ENCODE measurements at regions not wholly inside any gene's neighbourhood (a gene's known extent, or its start where the extent isn't known, plus 50 kb on each side); places are given as distances from the start of the nearest gene placed in this dataset.
"Not testable (repeated sequence)": the region's sequence is repeated elsewhere in the genome, so short reads cannot be mapped to it uniquely, and the experiment has no call there.

DNA sequence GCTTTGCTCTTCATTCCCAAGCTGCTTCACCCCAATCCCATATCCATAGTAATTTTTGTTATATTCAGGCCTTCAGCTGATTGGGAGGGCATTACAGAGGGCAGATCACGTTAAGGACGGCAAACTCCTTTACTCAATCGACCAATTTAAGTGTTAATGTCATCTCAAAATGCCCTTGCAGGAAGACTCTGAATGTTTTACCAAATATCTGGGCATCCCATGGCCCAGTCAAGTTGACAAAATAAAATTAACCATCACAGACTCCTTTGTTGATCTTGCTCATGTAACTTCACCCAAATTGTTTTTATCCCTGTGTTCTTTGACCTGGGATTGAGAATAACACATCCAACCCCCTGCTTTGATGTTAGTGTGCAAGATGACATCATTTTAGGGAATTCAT lies 1018.3 kb upstream of the LCORL start:
- no peak overlapping the region for H3K27ac ChIP-seq (ENCODE audit: insufficient read depth, low read length, poor library complexity, severe bottlenecking)
- no peaks in the 10 kb centered on the region for H3K4me1 ChIP-seq (ENCODE audit: control insufficient read depth, insufficient read depth, low read length, poor library complexity, severe bottlenecking)
- no peaks in the 10 kb centered on the region for H3K9me3 ChIP-seq (ENCODE audit: control insufficient read depth, low read length)
- H3K4me3 ChIP-seq (ENCODE audit: insufficient read depth, low read depth, low read length, poor library complexity, severe bottlenecking), result no peak overlapping the region
- DNase-seq, result no peak
- no peaks in the 10 kb centered on the region for H3K27me3 ChIP-seq (replicated peaks; ENCODE audit: control insufficient read depth, insufficient read depth, low read length, poor library complexity, severe bottlenecking)
- H3K36me3 ChIP-seq (ENCODE audit: control insufficient read depth, insufficient read depth, low read length), result no peaks in the 10 kb centered on the region

DNA sequence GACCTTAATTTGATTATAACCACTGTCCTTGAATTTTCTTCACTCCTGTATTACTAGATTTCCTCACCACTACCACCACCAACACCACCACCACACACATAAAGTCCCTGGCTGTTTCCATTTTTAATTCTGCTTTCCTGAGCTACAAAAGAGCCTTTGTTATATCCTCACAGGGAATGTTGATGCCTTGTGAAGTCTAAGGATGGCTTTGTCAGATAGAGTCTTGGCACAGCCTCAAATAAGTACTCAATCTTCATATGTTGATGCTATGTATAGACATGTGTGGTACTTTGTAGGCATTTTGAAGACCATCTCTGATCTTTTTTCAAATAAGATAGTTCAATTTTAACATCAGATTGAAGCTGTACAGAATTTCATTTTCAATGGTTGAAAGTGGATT lies 1016.7 kb upstream of the LCORL start:
- Histone ChIP-seq H3K9me3 (ENCODE audit: control insufficient read depth, low read length) (no peaks in the 10 kb centered on the region), H3K4me1 (ENCODE audit: control insufficient read depth, insufficient read depth, low read length, poor library complexity, severe bottlenecking) (no peaks in the 10 kb centered on the region), H3K27me3 (replicated peaks; ENCODE audit: control insufficient read depth, insufficient read depth, low read length, poor library complexity, severe bottlenecking) (no peaks in the 10 kb centered on the region), H3K4me3 (ENCODE audit: insufficient read depth, low read depth, low read length, poor library complexity, severe bottlenecking) (no peak overlapping the region), H3K36me3 (ENCODE audit: control insufficient read depth, insufficient read depth, low read length) (no peaks in the 10 kb centered on the region), H3K27ac (ENCODE audit: insufficient read depth, low read length, poor library complexity, severe bottlenecking) (no peak overlapping the region)
- DNase-seq, result no peak

DNA sequence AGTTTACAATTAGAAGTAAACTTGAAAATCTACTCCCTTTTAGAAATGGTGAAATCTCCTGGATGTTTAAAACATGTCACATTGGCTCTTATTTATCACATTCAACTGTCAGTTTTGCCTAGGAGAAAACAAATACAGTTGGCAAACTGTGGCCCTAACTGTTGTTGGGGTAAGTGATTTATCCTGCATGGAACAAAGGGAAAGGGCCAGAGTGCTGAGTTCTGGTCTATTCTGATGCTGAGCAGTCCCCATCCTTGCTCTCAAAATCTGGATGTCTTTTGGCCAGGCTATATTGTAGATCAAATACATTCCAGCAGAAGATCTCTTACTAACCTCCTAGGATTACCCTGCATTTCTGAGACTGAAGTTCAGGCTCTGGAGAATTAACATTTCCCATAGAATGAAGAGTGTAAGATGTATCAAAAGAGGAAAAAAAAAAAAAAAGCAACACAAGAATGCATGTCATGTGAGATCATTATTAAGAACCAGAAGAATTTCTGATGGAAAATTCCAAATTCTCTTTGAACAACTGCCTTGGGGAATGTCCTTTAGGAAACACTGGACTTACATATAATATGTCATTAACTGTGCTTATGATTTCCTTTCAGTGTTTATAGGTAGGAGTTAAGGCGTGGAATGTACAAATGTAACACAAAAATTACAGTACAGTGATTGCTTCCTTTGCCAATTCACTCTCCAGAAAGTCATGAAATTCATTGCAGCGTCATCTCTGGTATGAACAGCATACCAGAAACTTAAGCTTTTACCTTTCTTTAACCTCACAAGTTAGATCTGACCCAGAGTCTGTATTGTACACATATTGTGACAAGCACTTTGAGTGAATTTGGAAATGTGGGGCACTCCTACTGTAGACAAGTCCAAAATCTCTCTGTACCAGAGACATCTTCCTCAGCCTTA lies 1012.5 kb upstream of the LCORL start:
- H3K27ac ChIP-seq (ENCODE audit: insufficient read depth, low read length, poor library complexity, severe bottlenecking), result no peak overlapping the region
- no peaks in the 10 kb centered on the region for H3K4me1 ChIP-seq (ENCODE audit: control insufficient read depth, insufficient read depth, low read length, poor library complexity, severe bottlenecking)
- DNase-seq, result no peak

DNA sequence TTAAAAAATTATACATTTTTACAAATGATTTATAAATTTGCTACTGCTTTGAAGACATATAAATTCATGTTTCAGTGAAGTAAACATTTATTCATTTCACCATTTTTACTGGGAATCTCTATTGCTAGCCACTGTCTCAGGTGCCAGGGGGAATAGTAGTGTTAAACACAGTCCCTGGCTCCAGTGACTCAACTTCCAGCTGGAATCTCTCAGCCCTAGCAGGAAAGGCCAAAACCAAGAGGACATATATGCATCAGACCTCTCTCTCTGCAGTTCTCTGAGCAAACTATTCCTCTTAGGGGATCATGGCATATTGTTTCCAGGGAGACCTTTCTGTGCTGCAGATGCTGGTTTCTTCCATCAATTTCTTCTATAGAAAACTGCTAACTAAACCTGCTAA lies 1009.0 kb upstream of the LCORL start:
- Histone ChIP-seq H3K4me1 (ENCODE audit: control insufficient read depth, insufficient read depth, low read length, poor library complexity, severe bottlenecking) (no peaks in the 10 kb centered on the region), H3K9me3 (ENCODE audit: control insufficient read depth, low read length) (no peaks in the 10 kb centered on the region), H3K27me3 (replicated peaks; ENCODE audit: control insufficient read depth, insufficient read depth, low read length, poor library complexity, severe bottlenecking) (no peaks in the 10 kb centered on the region), H3K27ac (ENCODE audit: insufficient read depth, low read length, poor library complexity, severe bottlenecking) (no peak overlapping the region), H3K4me3 (ENCODE audit: insufficient read depth, low read depth, low read length, poor library complexity, severe bottlenecking) (no peak overlapping the region), H3K36me3 (ENCODE audit: control insufficient read depth, insufficient read depth, low read length) (no peaks in the 10 kb centered on the region)
- no peak for DNase-seq

More for the DNA sequence above, 1012.5 kb upstream of the LCORL start:
- Histone ChIP-seq H3K4me3 (ENCODE audit: insufficient read depth, low read depth, low read length, poor library complexity, severe bottlenecking) (no peak overlapping the region), H3K9me3 (ENCODE audit: control insufficient read depth, low read length) (no peaks in the 10 kb centered on the region), H3K36me3 (ENCODE audit: control insufficient read depth, insufficient read depth, low read length) (no peaks in the 10 kb centered on the region), H3K27me3 (replicated peaks; ENCODE audit: control insufficient read depth, insufficient read depth, low read length, poor library complexity, severe bottlenecking) (no peaks in the 10 kb centered on the region)

- DNase-seq, result no peak
- Histone ChIP-seq H3K9me3 (ENCODE audit: control insufficient read depth, low read length) (no peaks in the 10 kb centered on the region), H3K27me3 (replicated peaks; ENCODE audit: control insufficient read depth, insufficient read depth, low read length, poor library complexity, severe bottlenecking) (no peaks in the 10 kb centered on the region), H3K27ac (ENCODE audit: insufficient read depth, low read length, poor library complexity, severe bottlenecking) (no peak overlapping the region), H3K36me3 (ENCODE audit: control insufficient read depth, insufficient read depth, low read length) (no peaks in the 10 kb centered on the region), H3K4me1 (ENCODE audit: control insufficient read depth, insufficient read depth, low read length, poor library complexity, severe bottlenecking) (no peaks in the 10 kb centered on the region), H3K4me3 (ENCODE audit: insufficient read depth, low read depth, low read length, poor library complexity, severe bottlenecking) (no peak overlapping the region)
Measured at GRCh38 chr4:19030048-19030447, 1008.5 kb upstream of the LCORL start.

DNA sequence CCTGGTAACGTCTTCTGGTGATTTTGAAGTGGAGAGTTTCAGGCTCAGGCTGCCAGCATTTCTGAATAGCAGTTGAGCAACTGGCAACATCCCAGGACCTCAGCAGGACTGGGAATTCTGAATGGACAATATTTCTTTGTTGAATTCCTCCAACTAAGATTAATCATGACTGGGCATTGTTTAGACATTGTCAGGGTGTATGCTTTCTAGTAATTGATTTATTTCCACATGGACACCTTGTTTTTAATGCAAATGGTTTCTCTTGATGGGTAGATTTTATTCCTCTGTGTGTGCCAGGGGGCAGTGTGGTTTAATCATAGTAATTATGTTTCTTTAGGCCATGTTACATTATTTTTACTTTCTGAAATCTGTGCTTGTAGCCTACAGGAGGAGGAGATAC lies 1004.7 kb upstream of the LCORL start:
- H3K36me3 ChIP-seq (ENCODE audit: control insufficient read depth, insufficient read depth, low read length), result no peaks in the 10 kb centered on the region
- no peak overlapping the region for H3K27ac ChIP-seq (ENCODE audit: insufficient read depth, low read length, poor library complexity, severe bottlenecking)
- H3K4me3 ChIP-seq (ENCODE audit: insufficient read depth, low read depth, low read length, poor library complexity, severe bottlenecking), result no peak overlapping the region
- DNase-seq, result no peak
- no peaks in the 10 kb centered on the region for H3K4me1 ChIP-seq (ENCODE audit: control insufficient read depth, insufficient read depth, low read length, poor library complexity, severe bottlenecking)
- no peaks in the 10 kb centered on the region for H3K9me3 ChIP-seq (ENCODE audit: control insufficient read depth, low read length)
- H3K27me3 ChIP-seq (replicated peaks; ENCODE audit: control insufficient read depth, insufficient read depth, low read length, poor library complexity, severe bottlenecking), result no peaks in the 10 kb centered on the region

GRCh38 chr4:19025031-19025430 lies 1003.5 kb upstream of the LCORL start:
- Histone ChIP-seq H3K4me3 (ENCODE audit: insufficient read depth, low read depth, low read length, poor library complexity, severe bottlenecking) (no peak overlapping the region), H3K9me3 (ENCODE audit: control insufficient read depth, low read length) (no peaks in the 10 kb centered on the region), H3K4me1 (ENCODE audit: control insufficient read depth, insufficient read depth, low read length, poor library complexity, severe bottlenecking) (no peaks in the 10 kb centered on the region), H3K36me3 (ENCODE audit: control insufficient read depth, insufficient read depth, low read length) (no peaks in the 10 kb centered on the region), H3K27ac (ENCODE audit: insufficient read depth, low read length, poor library complexity, severe bottlenecking) (no peak overlapping the region), H3K27me3 (replicated peaks; ENCODE audit: control insufficient read depth, insufficient read depth, low read length, poor library complexity, severe bottlenecking) (no peaks in the 10 kb centered on the region)
- no peak for DNase-seq

- Histone ChIP-seq H3K4me3 (ENCODE audit: insufficient read depth, low read depth, low read length, poor library complexity, severe bottlenecking) (no peak overlapping the region), H3K9me3 (ENCODE audit: control insufficient read depth, low read length) (no peaks in the 10 kb centered on the region), H3K4me1 (ENCODE audit: control insufficient read depth, insufficient read depth, low read length, poor library complexity, severe bottlenecking) (no peaks in the 10 kb centered on the region), H3K27ac (ENCODE audit: insufficient read depth, low read length, poor library complexity, severe bottlenecking) (no peak overlapping the region), H3K27me3 (replicated peaks; ENCODE audit: control insufficient read depth, insufficient read depth, low read length, poor library complexity, severe bottlenecking) (no peaks in the 10 kb centered on the region), H3K36me3 (ENCODE audit: control insufficient read depth, insufficient read depth, low read length) (no peaks in the 10 kb centered on the region)
- no peak for DNase-seq
Measured at GRCh38 chr4:19024047-19024446, 1002.5 kb upstream of the LCORL start.

DNA sequence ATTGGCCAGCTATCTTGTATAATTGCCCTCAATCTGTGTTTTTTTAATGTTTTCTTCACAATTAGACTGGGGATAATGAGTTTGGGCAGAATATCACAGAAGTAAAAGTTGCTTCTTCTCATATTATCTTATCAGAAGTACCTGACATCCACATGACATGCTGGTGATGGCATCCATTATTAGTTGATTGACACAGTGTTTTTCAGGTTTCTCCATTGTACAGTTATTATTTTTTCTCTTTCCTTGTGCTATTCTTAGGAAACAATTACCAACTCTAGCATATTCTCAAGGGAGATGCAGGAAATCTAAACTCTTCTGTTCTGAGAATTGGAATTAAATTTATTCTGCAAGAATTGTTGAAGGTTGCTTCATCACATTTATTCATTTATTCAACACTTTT lies 1000.1 kb upstream of the LCORL start:
- Histone ChIP-seq H3K4me1 (ENCODE audit: control insufficient read depth, insufficient read depth, low read length, poor library complexity, severe bottlenecking) (no peaks in the 10 kb centered on the region), H3K4me3 (ENCODE audit: insufficient read depth, low read depth, low read length, poor library complexity, severe bottlenecking) (no peak overlapping the region), H3K27me3 (replicated peaks; ENCODE audit: control insufficient read depth, insufficient read depth, low read length, poor library complexity, severe bottlenecking) (no peaks in the 10 kb centered on the region), H3K36me3 (ENCODE audit: control insufficient read depth, insufficient read depth, low read length) (no peaks in the 10 kb centered on the region), H3K27ac (ENCODE audit: insufficient read depth, low read length, poor library complexity, severe bottlenecking) (no peak overlapping the region), H3K9me3 (ENCODE audit: control insufficient read depth, low read length) (no peaks in the 10 kb centered on the region)
- DNase-seq, result no peak

GRCh38 chr4:19016550-19016949 lies 995.0 kb upstream of the LCORL start:
- DNase-seq; H3K9me3 ChIP-seq (ENCODE audit: control insufficient read depth, low read length); H3K4me1 ChIP-seq (ENCODE audit: control insufficient read depth, insufficient read depth, low read length, poor library complexity, severe bottlenecking); H3K27ac ChIP-seq (ENCODE audit: insufficient read depth, low read length, poor library complexity, severe bottlenecking); H3K36me3 ChIP-seq (ENCODE audit: control insufficient read depth, insufficient read depth, low read length); H3K4me3 ChIP-seq (ENCODE audit: insufficient read depth, low read depth, low read length, poor library complexity, severe bottlenecking); H3K27me3 ChIP-seq (replicated peaks; ENCODE audit: control insufficient read depth, insufficient read depth, low read length, poor library complexity, severe bottlenecking): not testable (repeated sequence)
